GM23248 (cell line): ENCODE measurements at regions not wholly inside any gene's neighbourhood (a gene's known extent, or its start where the extent isn't known, plus 50 kb on each side); places are given as distances from the start of the nearest gene placed in this dataset.

Source experiments
- DNase-seq: peaks from one replicate; pipeline ENCODE4 v3.0.0-alpha.2; 2015
- H2AFZ ChIP-seq: fragments of 200-600 bp; sonication (generic); 2 replicates; pipeline ENCODE4 v1.6.1; 2016; ENCODE audit warnings: antibody characterized with exemption
- H3F3A ChIP-seq: fragments of 200-600 bp; sonication (generic); 2 replicates; pipeline ENCODE4 v1.6.1; 2016; ENCODE audit warnings: mild to moderate bottlenecking, antibody characterized with exemption, mixed run types; ENCODE audit not compliant: insufficient read depth
- H3K27ac ChIP-seq: fragments of 200-600 bp; sonication (generic); 2 replicates; pipeline ENCODE4 v1.5.1; 2016; ENCODE audit warnings: mild to moderate bottlenecking
- H3K27me3 ChIP-seq: fragments of 200-600 bp; sonication (generic); replicated peaks from 2 replicates; pipeline ENCODE4 v1.6.1; 2016; ENCODE audit warnings: mild to moderate bottlenecking; ENCODE audit not compliant: insufficient read depth
- H3K36me3 ChIP-seq: fragments of 200-600 bp; sonication (generic); 2 replicates; pipeline ENCODE4 v1.6.1; 2016; ENCODE audit warnings: low read depth, mild to moderate bottlenecking
- H3K4me1 ChIP-seq: fragments of 200-600 bp; sonication (generic); 2 replicates; pipeline ENCODE4 v1.6.1; 2016; ENCODE audit warnings: mild to moderate bottlenecking; ENCODE audit not compliant: insufficient read depth
- H3K4me2 ChIP-seq: fragments of 200-600 bp; sonication (generic); one replicate; pipeline ENCODE4 v1.6.1; 2016; ENCODE audit warnings: mild to moderate bottlenecking; ENCODE audit not compliant: unreplicated experiment
- H3K4me3 ChIP-seq: fragments of 200-600 bp; sonication (generic); 2 replicates; pipeline ENCODE4 v1.5.1; 2016; ENCODE audit warnings: mild to moderate bottlenecking
- H3K79me2 ChIP-seq: fragments of 200-600 bp; sonication (generic); 2 replicates; pipeline ENCODE4 v1.6.1; 2016; ENCODE audit warnings: mild to moderate bottlenecking; ENCODE audit not compliant: insufficient read depth
- H3K9ac ChIP-seq: fragments of 200-600 bp; sonication (generic); 2 replicates; pipeline ENCODE4 v1.6.1; 2016; ENCODE audit warnings: mild to moderate bottlenecking
- H3K9me2 ChIP-seq: fragments of 200-600 bp; sonication (generic); 2 replicates; pipeline ENCODE4 v1.6.1; 2016; ENCODE audit warnings: mixed run types, mild to moderate bottlenecking, moderate library complexity; ENCODE audit not compliant: insufficient read depth
- H3K9me3 ChIP-seq: fragments of 200-600 bp; sonication (generic); one replicate; pipeline ENCODE4 v1.6.1; 2017; ENCODE audit warnings: low read depth
- H4K20me1 ChIP-seq: fragments of 200-600 bp; sonication (generic); 2 replicates; pipeline ENCODE4 v1.6.0; 2016; ENCODE audit not compliant: insufficient read depth
- EZH2 ChIP-seq: fragments of 200-600 bp; sonication (generic); IDR thresholded peaks from 2 replicates; pipeline ENCODE4 v1.6.1; 2018; ENCODE audit warnings: antibody characterized with exemption, mild to moderate bottlenecking; ENCODE audit not compliant: insufficient read depth, poor library complexity, severe bottlenecking
- EZH2phosphoT487 ChIP-seq: fragments of 200-600 bp; sonication (generic); IDR thresholded peaks from 2 replicates; pipeline ENCODE4 v1.6.1; 2018; ENCODE audit warnings: antibody characterized with exemption, moderate library complexity, mild to moderate bottlenecking, low read depth; ENCODE audit not compliant: insufficient read depth
- WGBS, 2 experiments: methylation state at CpG; one replicate each; pipeline ENCODE4 v1.1.6; 2015 to 2017; ENCODE audit warnings: low lambda C conversion rate in 2 of 2, low coverage in 1 of 2; ENCODE audit errors: missing lambda C conversion rate in 2 of 2; 5-methylcytosine and 5-hydroxymethylcytosine counted together
- in situ Hi-C: fragments of 300-500 bp; cut with MboI; formaldehyde crosslinking; loops from 2 replicates; pipeline ENCODE4 v1.15.0; 2020

GRCh38 chr7:96424411-96424810, 102.5 kb upstream of the SLC25A13 start:
- no peaks in the 10 kb centered on the region for H3K36me3 ChIP-seq
- in situ Hi-C loops = no loop called here
- no peaks in the 10 kb centered on the region for H3K4me1 ChIP-seq
- no peaks in the 10 kb centered on the region for H3K9me3 ChIP-seq
- no peak overlapping the region for H3K4me3 ChIP-seq
- no peak overlapping the region for H3K27ac ChIP-seq
- WGBS, 2 experiments = 0 to 3% methylated on average over 1 of the region's 1 CpG
- TF ChIP-seq EZH2phosphoT487 = no peak
- TF ChIP-seq EZH2 = no peak
- H3K27me3 ChIP-seq = 0 out of 2 replicates have a peak, but pooled peaks cover 5% of the 10 kb centered on the region
- no peak overlapping the region for H2AFZ ChIP-seq
- no peaks in the 10 kb centered on the region for H3F3A ChIP-seq
- H3K9me2 ChIP-seq = no peaks in the 10 kb centered on the region
- H4K20me1 ChIP-seq = no peaks in the 10 kb centered on the region
- no peak overlapping the region for H3K9ac ChIP-seq
- H3K79me2 ChIP-seq = no peaks in the 10 kb centered on the region
- no peak for DNase-seq
- H3K4me2 ChIP-seq = no peak overlapping the region

- DNase-seq = no peak
- no peaks in the 10 kb centered on the region for H3F3A ChIP-seq
- H3K4me1 ChIP-seq = no peaks in the 10 kb centered on the region
- in situ Hi-C loops = no loop called here
- no peak overlapping the region for H3K27ac ChIP-seq
- TF ChIP-seq EZH2 (no peak), EZH2phosphoT487 (no peak)
- no peak overlapping the region for H3K9ac ChIP-seq
- H3K9me2 ChIP-seq = no peaks in the 10 kb centered on the region
- no peaks in the 10 kb centered on the region for H3K79me2 ChIP-seq
- 4 to 8% methylated on average over 2 of the region's 2 CpGs for WGBS, 2 experiments
- H4K20me1 ChIP-seq = no peaks in the 10 kb centered on the region
- H3K36me3 ChIP-seq = no peaks in the 10 kb centered on the region
- H2AFZ ChIP-seq = no peak overlapping the region
- no peaks in the 10 kb centered on the region for H3K9me3 ChIP-seq
- no peak overlapping the region for H3K4me2 ChIP-seq
- no peak overlapping the region for H3K4me3 ChIP-seq
- peaks cover 15% of the 10 kb centered on the region; the same call in 1 of the 2 replicates for H3K27me3 ChIP-seq
Measured at GRCh38 chr7:96422388-96422787, 100.5 kb upstream of the SLC25A13 start.

DNA sequence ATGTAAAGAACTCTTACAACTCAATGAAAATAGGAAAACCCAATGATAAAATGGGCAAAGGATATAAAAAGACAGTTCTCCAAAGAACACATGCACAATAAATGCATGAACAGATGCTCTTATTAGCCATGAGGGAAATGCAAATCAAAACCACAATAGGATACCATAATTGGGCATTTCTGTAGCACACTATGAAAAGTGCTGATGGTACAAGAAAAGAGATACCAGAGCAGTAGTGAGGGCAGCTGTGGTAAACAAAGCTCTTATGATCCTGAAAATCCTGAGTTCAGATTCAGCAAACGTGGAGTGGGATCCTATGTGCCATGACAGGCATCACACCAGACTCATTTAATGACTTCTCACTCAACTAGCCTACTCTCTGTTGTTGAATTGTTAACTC, 96.7 kb upstream of the SLC25A13 start:
- H3K4me1 ChIP-seq = no peaks in the 10 kb centered on the region
- no peak overlapping the region for H3K9ac ChIP-seq
- no peaks in the 10 kb centered on the region for H3F3A ChIP-seq
- in situ Hi-C loops = no loop called here
- TF ChIP-seq EZH2phosphoT487 (no peak), EZH2 (no peak)
- H3K27me3 ChIP-seq = peaks cover 16% of the 10 kb centered on the region; the same call in 1 of the 2 replicates
- H3K9me2 ChIP-seq = no peaks in the 10 kb centered on the region
- no peak overlapping the region for H3K4me3 ChIP-seq
- no peak overlapping the region for H3K27ac ChIP-seq
- no peaks in the 10 kb centered on the region for H3K36me3 ChIP-seq
- no peak overlapping the region for H2AFZ ChIP-seq
- no peaks in the 10 kb centered on the region for H3K79me2 ChIP-seq
- WGBS, 2 experiments = 0 to 24% methylated on average over 1 of the region's 1 CpG
- no peak overlapping the region for H3K4me2 ChIP-seq
- no peaks in the 10 kb centered on the region for H3K9me3 ChIP-seq
- DNase-seq = no peak
- no peaks in the 10 kb centered on the region for H4K20me1 ChIP-seq

GRCh38 chr7:96417784-96418183, 95.9 kb upstream of the SLC25A13 start:
- H4K20me1 ChIP-seq = no peaks in the 10 kb centered on the region
- H3K27ac ChIP-seq = no peak overlapping the region
- in situ Hi-C loops = no loop called here

DNA sequence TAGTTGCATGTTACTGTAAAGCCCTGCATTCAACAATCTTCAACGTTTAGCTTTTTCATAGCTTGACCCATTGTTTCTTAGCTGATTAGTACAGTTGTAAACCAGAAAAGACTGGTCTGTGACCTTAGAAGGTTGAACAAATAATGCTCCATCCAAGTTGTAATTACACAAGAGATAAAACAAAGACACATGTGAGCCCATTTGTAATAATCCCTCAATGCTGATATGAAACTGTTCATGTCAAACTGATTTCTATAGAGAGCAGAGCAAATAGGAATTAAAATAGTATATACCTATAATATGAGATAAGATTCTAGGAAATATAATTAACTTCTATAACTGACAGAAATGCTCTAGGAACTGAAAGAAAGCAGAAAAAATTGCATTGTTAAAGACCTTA, 94.7 kb upstream of the SLC25A13 start:
- in situ Hi-C loops = no loop called here
- Histone ChIP-seq H3K9ac (no peak overlapping the region), H3K79me2 (no peaks in the 10 kb centered on the region)

More at GRCh38 chr7:96417784-96418183, 95.9 kb upstream of the SLC25A13 start:
- H3K4me3 ChIP-seq = no peak overlapping the region
- H3K27me3 ChIP-seq = peaks cover 16% of the 10 kb centered on the region; the same call in 1 of the 2 replicates
- no peaks in the 10 kb centered on the region for H3K9me3 ChIP-seq
- no peak overlapping the region for H3K9ac ChIP-seq
- no peak overlapping the region for H3K4me2 ChIP-seq
- WGBS, 2 experiments = 43 to 47% methylated on average over 1 of the region's 1 CpG
- no peaks in the 10 kb centered on the region for H3K79me2 ChIP-seq
- H3K9me2 ChIP-seq = no peaks in the 10 kb centered on the region
- no peak overlapping the region for H2AFZ ChIP-seq
- H3K4me1 ChIP-seq = no peaks in the 10 kb centered on the region
- no peak for DNase-seq
- no peaks in the 10 kb centered on the region for H3K36me3 ChIP-seq
- TF ChIP-seq EZH2 (no peak), EZH2phosphoT487 (no peak)
- H3F3A ChIP-seq = no peaks in the 10 kb centered on the region

More for the DNA sequence above, 94.7 kb upstream of the SLC25A13 start:
- H3K4me2 ChIP-seq = no peak overlapping the region
- H4K20me1 ChIP-seq = no peaks in the 10 kb centered on the region
- H2AFZ ChIP-seq = no peak overlapping the region
- H3K4me3 ChIP-seq = no peak overlapping the region
- no peak overlapping the region for H3K27ac ChIP-seq
- no peak for DNase-seq
- TF ChIP-seq EZH2 = no peak
- no peaks in the 10 kb centered on the region for H3K36me3 ChIP-seq
- peaks cover 16% of the 10 kb centered on the region; the same call in 1 of the 2 replicates for H3K27me3 ChIP-seq
- H3F3A ChIP-seq = no peaks in the 10 kb centered on the region
- H3K4me1 ChIP-seq = no peaks in the 10 kb centered on the region
- H3K9me2 ChIP-seq = no peaks in the 10 kb centered on the region
- 40 to 58% methylated on average over 1 of the region's 1 CpG for WGBS, 2 experiments
- no peaks in the 10 kb centered on the region for H3K9me3 ChIP-seq
